HepG2 (cell line): ENCODE measurements at regions not wholly inside any gene's neighbourhood (a gene's known extent, or its start where the extent isn't known, plus 50 kb on each side); places are given as distances from the start of the nearest gene placed in this dataset.

Source experiments
- HNRNPL ChIP-seq: fragments of 200-400 bp; formaldehyde crosslinking; IDR thresholded peaks from 2 replicates; pipeline ENCODE4 v1.6.1; 2017; ENCODE audit warnings: mild to moderate bottlenecking, low read depth, low read length
- PHB2 ChIP-seq: fragments of 450-650 bp; IDR thresholded peaks from 2 replicates; pipeline ENCODE4 v1.6.1; 2018; ENCODE audit not compliant: partially characterized antibody
- RFX5 ChIP-seq: IDR thresholded peaks from 2 replicates; pipeline ENCODE4 v1.6.1; 2011; ENCODE audit warnings: low read depth, low read length, improper control_type of control experiment
- SETDB1 ChIP-seq: sonication (generic); formaldehyde crosslinking; IDR thresholded peaks from 2 replicates; pipeline ENCODE4 v1.5.1; 2020; ENCODE audit warnings: missing genetic modification reagents, mild to moderate bottlenecking, borderline replicate concordance
- SUZ12 ChIP-seq: fragments of 150-350 bp; IDR thresholded peaks from 2 replicates; pipeline ENCODE4 v1.6.1; 2014; ENCODE audit warnings: low read depth, low read length
- TF ChIP-seq, protein P1 (sequence below), 2 experiments: IDR thresholded peaks; 2 replicates each; pipeline ENCODE4 v1.6.1; 2011 to 2012; ENCODE audit warnings: low read length in 2 of 2, borderline replicate concordance in 1 of 2, low read depth in 1 of 2, mild to moderate bottlenecking in 1 of 2, moderate library complexity in 1 of 2
- TF ChIP-seq, protein P2 (sequence below), 2 experiments: sonication (generic) in 1 of 2; formaldehyde crosslinking in 1 of 2; IDR thresholded peaks; 2 replicates each; pipeline versions ENCODE4 v1.5.1 to v1.6.1; 2011 to 2020; ENCODE audit warnings: borderline replicate concordance in 1 of 2, low read depth in 1 of 2, low read length in 1 of 2, mild to moderate bottlenecking in 1 of 2, missing genetic modification reagents in 1 of 2, moderate library complexity in 1 of 2
- TF ChIP-seq, protein P3 (sequence below), 2 experiments: fragments of 450-650 bp in 1 of 2; sonication (generic) in 1 of 2; formaldehyde crosslinking in 1 of 2; IDR thresholded peaks; 2 replicates each; pipeline versions ENCODE4 v1.6.1 to v1.8.0; 2016 to 2022; ENCODE audit warnings: antibody characterized with exemption in 1 of 2, mild to moderate bottlenecking in 1 of 2, missing genetic modification reagents in 1 of 2

DNA sequence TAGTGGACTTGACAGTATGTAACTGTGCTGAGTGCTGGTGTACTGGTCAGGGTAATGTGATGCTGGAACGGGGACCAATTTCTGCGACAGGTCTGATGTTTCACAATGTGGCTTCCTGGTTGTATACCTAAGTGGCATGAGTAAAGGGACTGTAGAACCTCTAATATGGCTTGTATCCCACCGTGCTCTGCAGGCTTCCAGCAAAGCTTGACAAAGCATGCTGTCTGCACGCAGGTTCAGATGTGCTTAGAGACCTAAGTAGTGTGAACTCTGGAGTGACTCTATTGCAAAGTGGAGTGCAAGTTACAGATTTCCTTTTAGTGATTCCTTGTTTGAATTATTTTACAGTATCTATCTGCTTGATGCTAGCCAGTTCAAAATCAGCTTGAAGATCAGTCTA, 415.8 kb upstream of the NOVA1 start:
- TF ChIP-seq, protein P1, sequence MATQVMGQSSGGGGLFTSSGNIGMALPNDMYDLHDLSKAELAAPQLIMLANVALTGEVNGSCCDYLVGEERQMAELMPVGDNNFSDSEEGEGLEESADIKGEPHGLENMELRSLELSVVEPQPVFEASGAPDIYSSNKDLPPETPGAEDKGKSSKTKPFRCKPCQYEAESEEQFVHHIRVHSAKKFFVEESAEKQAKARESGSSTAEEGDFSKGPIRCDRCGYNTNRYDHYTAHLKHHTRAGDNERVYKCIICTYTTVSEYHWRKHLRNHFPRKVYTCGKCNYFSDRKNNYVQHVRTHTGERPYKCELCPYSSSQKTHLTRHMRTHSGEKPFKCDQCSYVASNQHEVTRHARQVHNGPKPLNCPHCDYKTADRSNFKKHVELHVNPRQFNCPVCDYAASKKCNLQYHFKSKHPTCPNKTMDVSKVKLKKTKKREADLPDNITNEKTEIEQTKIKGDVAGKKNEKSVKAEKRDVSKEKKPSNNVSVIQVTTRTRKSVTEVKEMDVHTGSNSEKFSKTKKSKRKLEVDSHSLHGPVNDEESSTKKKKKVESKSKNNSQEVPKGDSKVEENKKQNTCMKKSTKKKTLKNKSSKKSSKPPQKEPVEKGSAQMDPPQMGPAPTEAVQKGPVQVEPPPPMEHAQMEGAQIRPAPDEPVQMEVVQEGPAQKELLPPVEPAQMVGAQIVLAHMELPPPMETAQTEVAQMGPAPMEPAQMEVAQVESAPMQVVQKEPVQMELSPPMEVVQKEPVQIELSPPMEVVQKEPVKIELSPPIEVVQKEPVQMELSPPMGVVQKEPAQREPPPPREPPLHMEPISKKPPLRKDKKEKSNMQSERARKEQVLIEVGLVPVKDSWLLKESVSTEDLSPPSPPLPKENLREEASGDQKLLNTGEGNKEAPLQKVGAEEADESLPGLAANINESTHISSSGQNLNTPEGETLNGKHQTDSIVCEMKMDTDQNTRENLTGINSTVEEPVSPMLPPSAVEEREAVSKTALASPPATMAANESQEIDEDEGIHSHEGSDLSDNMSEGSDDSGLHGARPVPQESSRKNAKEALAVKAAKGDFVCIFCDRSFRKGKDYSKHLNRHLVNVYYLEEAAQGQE (IDR thresholded peaks at IDR 0.05; ENCODE audit: borderline replicate concordance in 1 of 2, low read depth in 1 of 2, low read length in 2 of 2) = no peak
- TF ChIP-seq RFX5 (no peak), HNRNPL (no peak), SUZ12 (no peak), PHB2 (no peak), SETDB1 (no peak)
- TF ChIP-seq, protein P2, sequence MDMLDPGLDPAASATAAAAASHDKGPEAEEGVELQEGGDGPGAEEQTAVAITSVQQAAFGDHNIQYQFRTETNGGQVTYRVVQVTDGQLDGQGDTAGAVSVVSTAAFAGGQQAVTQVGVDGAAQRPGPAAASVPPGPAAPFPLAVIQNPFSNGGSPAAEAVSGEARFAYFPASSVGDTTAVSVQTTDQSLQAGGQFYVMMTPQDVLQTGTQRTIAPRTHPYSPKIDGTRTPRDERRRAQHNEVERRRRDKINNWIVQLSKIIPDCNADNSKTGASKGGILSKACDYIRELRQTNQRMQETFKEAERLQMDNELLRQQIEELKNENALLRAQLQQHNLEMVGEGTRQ (IDR thresholded peaks at IDR 0.05; ENCODE audit: low read depth, low read length) = no peak
- TF ChIP-seq, protein P2 (CRISPR knock-in tag; IDR thresholded peaks at IDR 0.05; ENCODE audit: borderline replicate concordance) = no peak
- TF ChIP-seq, protein P3, sequence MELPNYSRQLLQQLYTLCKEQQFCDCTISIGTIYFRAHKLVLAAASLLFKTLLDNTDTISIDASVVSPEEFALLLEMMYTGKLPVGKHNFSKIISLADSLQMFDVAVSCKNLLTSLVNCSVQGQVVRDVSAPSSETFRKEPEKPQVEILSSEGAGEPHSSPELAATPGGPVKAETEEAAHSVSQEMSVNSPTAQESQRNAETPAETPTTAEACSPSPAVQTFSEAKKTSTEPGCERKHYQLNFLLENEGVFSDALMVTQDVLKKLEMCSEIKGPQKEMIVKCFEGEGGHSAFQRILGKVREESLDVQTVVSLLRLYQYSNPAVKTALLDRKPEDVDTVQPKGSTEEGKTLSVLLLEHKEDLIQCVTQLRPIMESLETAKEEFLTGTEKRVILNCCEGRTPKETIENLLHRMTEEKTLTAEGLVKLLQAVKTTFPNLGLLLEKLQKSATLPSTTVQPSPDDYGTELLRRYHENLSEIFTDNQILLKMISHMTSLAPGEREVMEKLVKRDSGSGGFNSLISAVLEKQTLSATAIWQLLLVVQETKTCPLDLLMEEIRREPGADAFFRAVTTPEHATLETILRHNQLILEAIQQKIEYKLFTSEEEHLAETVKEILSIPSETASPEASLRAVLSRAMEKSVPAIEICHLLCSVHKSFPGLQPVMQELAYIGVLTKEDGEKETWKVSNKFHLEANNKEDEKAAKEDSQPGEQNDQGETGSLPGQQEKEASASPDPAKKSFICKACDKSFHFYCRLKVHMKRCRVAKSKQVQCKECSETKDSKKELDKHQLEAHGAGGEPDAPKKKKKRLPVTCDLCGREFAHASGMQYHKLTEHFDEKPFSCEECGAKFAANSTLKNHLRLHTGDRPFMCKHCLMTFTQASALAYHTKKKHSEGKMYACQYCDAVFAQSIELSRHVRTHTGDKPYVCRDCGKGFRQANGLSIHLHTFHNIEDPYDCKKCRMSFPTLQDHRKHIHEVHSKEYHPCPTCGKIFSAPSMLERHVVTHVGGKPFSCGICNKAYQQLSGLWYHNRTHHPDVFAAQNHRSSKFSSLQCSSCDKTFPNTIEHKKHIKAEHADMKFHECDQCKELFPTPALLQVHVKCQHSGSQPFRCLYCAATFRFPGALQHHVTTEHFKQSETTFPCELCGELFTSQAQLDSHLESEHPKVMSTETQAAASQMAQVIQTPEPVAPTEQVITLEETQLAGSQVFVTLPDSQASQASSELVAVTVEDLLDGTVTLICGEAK (IDR thresholded peaks at IDR 0.05) = no peak
- TF ChIP-seq, protein P3 (CRISPR knock-in tag; IDR thresholded peaks at IDR 0.05) = no peak
